GM18508 (cell line): ENCODE measurements at regions not wholly inside any gene's neighbourhood (a gene's known extent, or its start where the extent isn't known, plus 50 kb on each side); places are given as distances from the start of the nearest gene placed in this dataset.
"Not testable (repeated sequence)": the region's sequence is repeated elsewhere in the genome, so short reads cannot be mapped to it uniquely, and the experiment has no call there.

Source experiments
- ATAC-seq: cut with Tn5 transposase; IDR thresholded peaks from one replicate; pipeline ENCODE4 v1.9.1; 2021; ENCODE audit warnings: moderate number of reproducible peaks; ENCODE audit not compliant: insufficient read depth, unreplicated experiment

DNA sequence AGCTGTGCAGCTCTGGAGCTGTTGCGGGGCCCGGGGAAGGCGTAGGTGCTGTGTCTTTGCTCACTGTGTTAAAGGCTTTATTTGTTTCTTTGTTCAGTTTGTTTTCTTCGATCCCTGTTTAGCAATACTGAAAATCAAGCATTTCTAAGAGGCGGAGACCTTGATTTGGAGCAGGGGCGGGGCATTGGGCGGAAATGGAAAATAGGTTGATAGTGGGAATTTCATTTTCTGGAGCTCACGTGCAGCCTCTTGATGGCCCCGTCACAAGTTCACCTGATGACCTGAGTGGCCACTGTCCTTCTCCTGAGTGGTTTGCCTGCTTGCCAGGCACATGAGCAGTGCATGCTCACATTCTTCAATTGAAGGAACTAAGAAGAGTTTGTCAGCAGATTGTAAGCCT, 93.2 kb downstream of the POTEG start:
- not testable (repeated sequence) for ATAC-seq

DNA sequence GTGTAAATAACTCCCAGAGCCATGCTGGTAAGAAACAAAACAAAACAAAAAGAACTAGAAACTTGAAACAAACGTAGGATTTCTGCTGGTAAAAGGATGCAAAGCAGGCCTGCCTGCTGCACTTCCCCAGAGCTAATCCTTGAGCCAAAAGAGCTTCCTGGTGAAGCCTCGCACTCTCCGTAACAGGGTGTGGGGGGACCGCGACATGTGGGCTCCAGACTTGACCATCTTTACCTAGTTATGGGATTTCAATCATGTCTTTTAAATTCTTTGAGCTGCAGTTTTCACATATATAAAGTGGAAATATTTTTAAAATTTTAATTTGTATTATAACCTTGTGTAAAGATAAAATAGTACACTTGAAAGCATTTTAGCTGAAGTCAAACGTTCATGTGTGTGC, 92.5 kb downstream of the POTEG start:
- ATAC-seq = not testable (repeated sequence)

DNA sequence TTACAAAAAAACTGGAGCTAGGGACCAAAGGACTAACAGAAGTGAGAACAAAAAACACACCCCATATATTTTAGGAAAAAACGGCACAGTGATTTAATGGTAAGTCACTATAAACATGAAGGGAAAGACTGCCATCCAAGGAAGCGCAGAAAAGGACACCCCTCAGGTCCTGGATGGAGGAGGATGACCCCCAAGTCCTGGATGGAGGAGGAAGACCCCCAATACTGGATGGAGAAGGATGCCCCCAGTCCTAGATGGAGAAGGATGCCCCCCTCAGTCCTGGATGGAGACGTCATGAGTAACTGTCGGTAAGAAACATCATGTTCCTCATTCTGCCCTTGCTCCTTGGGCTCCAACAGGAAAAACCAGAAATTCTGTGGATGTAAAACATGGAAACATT, 89.9 kb downstream of the POTEG start:
- ATAC-seq = not testable (repeated sequence)

DNA sequence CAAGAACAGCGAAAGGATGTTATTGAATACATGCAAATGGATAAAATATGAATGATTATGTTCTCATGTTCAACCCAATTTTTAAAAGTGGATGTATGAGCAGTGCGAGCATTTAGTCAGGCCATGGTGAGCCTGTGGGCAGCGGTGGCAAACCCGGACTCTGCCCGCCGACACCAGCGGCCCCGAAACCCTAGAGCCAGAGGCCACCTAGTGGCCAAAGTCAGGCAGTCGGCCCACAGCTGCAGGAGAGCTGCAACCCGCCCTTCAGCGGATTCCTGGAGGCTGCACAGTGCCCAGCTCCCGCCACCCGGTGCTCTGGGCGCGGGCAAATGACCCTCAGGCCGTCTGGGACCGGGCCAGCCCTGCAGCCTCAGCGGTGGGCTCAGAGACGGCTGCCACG, 89.5 kb downstream of the POTEG start:
- not testable (repeated sequence) for ATAC-seq

DNA sequence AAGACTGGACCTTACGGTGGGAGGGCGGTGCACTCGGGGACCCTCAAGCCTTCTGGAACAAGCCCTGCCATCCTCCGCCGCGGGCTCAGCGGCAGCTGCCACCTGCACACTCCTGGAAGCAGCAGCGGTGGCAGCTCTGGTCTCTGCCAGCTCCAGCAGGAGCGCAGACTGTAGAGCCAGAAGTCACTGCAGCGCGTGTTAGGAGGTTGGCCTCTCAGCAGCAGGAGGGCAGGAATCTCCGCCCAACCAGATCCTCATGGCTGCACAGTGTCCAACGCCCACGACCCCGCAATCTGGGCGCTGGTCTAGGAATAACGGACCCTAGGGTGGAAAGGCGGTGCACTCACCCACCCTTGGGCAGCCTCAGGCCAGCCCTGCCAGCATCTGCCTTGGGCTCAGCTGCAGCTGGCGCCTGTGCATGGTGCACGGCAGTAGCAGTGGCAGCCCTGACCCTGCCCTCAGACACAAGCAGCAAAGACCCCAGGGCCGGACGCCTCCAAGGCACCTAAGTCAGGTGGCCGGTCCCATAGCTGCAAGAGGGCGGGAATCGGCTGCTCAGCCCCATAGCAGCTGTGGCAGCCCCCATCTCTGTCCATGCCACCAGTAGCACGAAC, 88.7 kb downstream of the POTEG start:
- ATAC-seq = not testable (repeated sequence)

DNA sequence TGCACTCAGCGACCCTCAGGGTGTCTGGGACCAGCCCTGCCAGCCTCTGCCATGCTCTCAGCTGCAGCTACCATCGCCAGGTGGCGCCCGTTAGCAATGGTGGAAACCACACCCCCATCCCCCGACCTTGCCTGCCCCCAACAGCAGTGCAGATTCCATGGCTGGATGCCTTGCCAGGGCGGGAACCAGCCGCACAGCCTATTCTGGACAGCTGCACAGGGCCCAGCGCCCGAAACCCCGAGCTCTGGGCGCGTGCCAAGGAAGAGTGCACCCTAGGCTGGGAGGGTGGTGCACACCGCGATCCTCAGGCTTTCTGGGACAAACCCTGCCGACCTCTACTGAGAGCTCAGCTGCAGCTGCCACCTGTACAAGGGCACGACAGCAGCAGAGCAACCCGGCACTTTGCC, 88.1 kb downstream of the POTEG start:
- ATAC-seq = not testable (repeated sequence)

DNA sequence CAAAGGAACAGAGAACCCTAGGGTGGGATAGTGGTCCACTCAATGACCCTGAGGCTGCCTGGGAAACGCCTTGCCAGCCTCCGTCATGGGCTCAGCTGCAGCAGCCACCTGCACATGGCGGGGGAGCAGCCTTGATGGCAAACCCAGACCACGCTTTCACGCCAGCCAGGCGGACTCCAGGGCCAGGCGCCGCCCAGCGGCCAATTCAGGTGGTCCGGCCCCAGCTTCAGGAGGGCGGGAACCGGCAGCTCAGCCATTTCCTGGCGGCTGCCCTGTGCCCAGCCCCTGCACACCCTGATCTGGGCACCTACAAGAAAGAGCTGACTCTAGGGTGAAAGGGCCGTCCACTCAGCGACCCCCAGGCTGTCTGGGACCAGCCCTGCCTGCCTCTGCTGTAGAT, 87.5 kb downstream of the POTEG start:
- not testable (repeated sequence) for ATAC-seq

DNA sequence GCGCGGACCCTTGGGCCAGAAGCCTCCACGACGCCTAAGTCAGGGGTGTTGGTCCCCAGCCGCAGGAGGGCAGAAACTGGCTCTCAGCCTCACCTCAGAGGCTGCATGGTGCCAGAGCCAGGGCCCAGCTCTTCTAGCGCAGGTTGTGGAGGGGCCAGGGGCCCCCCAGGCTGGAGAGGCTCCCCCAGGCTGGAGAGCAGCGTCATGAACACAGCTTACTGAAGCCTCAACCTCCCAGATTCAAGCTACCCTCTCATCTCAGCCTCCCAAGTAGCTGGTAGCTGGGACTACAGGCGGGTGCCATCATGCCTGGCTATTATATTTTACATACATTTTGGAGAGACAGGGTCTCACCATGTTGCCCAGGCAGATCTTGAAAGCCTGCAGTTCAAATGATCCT, 87.0 kb downstream of the POTEG start:
- ATAC-seq = not testable (repeated sequence)
